Liver (tissue), 7 donors: ENCODE measurements at regions not wholly inside any gene's neighbourhood (a gene's known extent, or its start where the extent isn't known, plus 50 kb on each side); places are given as distances from the start of the nearest gene placed in this dataset. TPM values are rescaled to one million over a fixed set of nuclear protein-coding genes. Genes with fewer than 3 reads are reported as not detected.

ENCODE experiments used
- DNase-seq: peaks from one replicate; pipeline ENCODE4 v3.0.0-alpha.2; 2017; ENCODE audit warnings: low spot score
- H3K27ac ChIP-seq, 2 donors: one replicate each; pipeline ENCODE4 v1.7.0; 2013; ENCODE audit warnings: inconsistent platforms in 2 of 2, low read length in 2 of 2, control low read depth in 1 of 2, low read depth in 1 of 2, mild to moderate bottlenecking in 1 of 2
- H3K27me3 ChIP-seq, 4 donors: one replicate each; pipeline versions ENCODE4 v1.6.1 to v1.7.0; 2013; ENCODE audit warnings: low read length in 3 of 4, inconsistent platforms in 1 of 4, mild to moderate bottlenecking in 1 of 4, moderate library complexity in 1 of 4; ENCODE audit not compliant: control insufficient read depth in 4 of 4, insufficient read depth in 4 of 4
- H3K36me3 ChIP-seq, 4 donors: one replicate each; pipeline versions ENCODE4 v1.6.1 to v1.7.0; 2013; ENCODE audit warnings: low read length in 3 of 4, mild to moderate bottlenecking in 3 of 4, low read depth in 1 of 4, moderate library complexity in 1 of 4; ENCODE audit not compliant: control insufficient read depth in 4 of 4, insufficient read depth in 3 of 4
- H3K4me1 ChIP-seq, 4 donors: one replicate each; pipeline versions ENCODE4 v1.6.1 to v1.7.0; 2013; ENCODE audit warnings: low read length in 3 of 4, mild to moderate bottlenecking in 3 of 4, moderate library complexity in 1 of 4; ENCODE audit not compliant: control insufficient read depth in 4 of 4, insufficient read depth in 4 of 4
- H3K4me3 ChIP-seq, 3 donors: one replicate each; pipeline versions ENCODE4 v1.6.1 to v1.7.0; 2013; ENCODE audit warnings: low read length in 3 of 3, control low read depth in 1 of 3, low read depth in 1 of 3, mild to moderate bottlenecking in 1 of 3
- H3K9ac ChIP-seq, 2 donors: one replicate each; pipeline ENCODE4 v1.7.0; 2013; ENCODE audit warnings: low read length in 2 of 2, mild to moderate bottlenecking in 2 of 2, moderate library complexity in 2 of 2, control low read depth in 1 of 2, low read depth in 1 of 2
- H3K9me3 ChIP-seq, 4 donors: one replicate each; pipeline versions ENCODE4 v1.6.1 to v1.7.0; 2013; ENCODE audit warnings: low read length in 3 of 4; ENCODE audit not compliant: control insufficient read depth in 4 of 4
- EGR1 ChIP-seq, 2 donors: IDR thresholded peaks; 2 replicates each; pipeline ENCODE4 v1.6.1; 2016 to 2018; ENCODE audit warnings: antibody characterized with exemption in 2 of 2, low read depth in 2 of 2
- FOXA1 ChIP-seq: IDR thresholded peaks from 2 replicates; pipeline ENCODE4 v1.6.1; 2016; ENCODE audit warnings: antibody characterized with exemption
- FOXA2 ChIP-seq: IDR thresholded peaks from 2 replicates; pipeline ENCODE4 v1.6.1; 2016; ENCODE audit warnings: antibody characterized with exemption
- GABPA ChIP-seq, 2 donors: IDR thresholded peaks in 1 of 2; conservative IDR thresholded peaks in 1 of 2; 2 replicates each; pipeline ENCODE4 v1.6.1; 2016; ENCODE audit warnings: antibody characterized with exemption in 2 of 2, mild to moderate bottlenecking in 1 of 2, moderate library complexity in 1 of 2
- HNF4A ChIP-seq, 2 donors: conservative IDR thresholded peaks; 2 replicates each; pipeline ENCODE4 v1.6.1; 2016; ENCODE audit warnings: antibody characterized with exemption in 2 of 2, mild to moderate bottlenecking in 2 of 2
- HNF4G ChIP-seq: IDR thresholded peaks from 2 replicates; pipeline ENCODE4 v1.6.1; 2016; ENCODE audit warnings: antibody characterized with exemption
- JUND ChIP-seq, 2 donors: IDR thresholded peaks; 2 replicates each; pipeline ENCODE4 v1.6.1; 2016; ENCODE audit warnings: antibody characterized with exemption in 2 of 2
- NR2F2 ChIP-seq: IDR thresholded peaks from 2 replicates; pipeline ENCODE4 v1.6.1; 2016; ENCODE audit warnings: antibody characterized with exemption
- RAD21 ChIP-seq, 2 donors: IDR thresholded peaks; 2 replicates each; pipeline ENCODE4 v1.6.1; 2016; ENCODE audit warnings: antibody characterized with exemption in 2 of 2, mild to moderate bottlenecking in 2 of 2
- RXRA ChIP-seq, 2 donors: IDR thresholded peaks; 2 replicates each; pipeline ENCODE4 v1.6.1; 2017 to 2018; ENCODE audit warnings: antibody characterized with exemption in 2 of 2, mild to moderate bottlenecking in 1 of 2
- SP1 ChIP-seq: IDR thresholded peaks from 2 replicates; pipeline ENCODE4 v1.6.1; 2018; ENCODE audit warnings: antibody characterized with exemption, mild to moderate bottlenecking
- TAF1 ChIP-seq: conservative IDR thresholded peaks from 2 replicates; pipeline ENCODE4 v1.6.1; 2016; ENCODE audit warnings: antibody characterized with exemption, mild to moderate bottlenecking
- YY1 ChIP-seq: IDR thresholded peaks from 2 replicates; pipeline ENCODE4 v1.6.1; 2016; ENCODE audit warnings: antibody characterized with exemption, mild to moderate bottlenecking
- small RNA-seq: library from RNA; depleted of rRNA; stranded (forward); fragments of <200 nt; gene quantifications from one replicate; pipeline ENCODE3, GENCODE V24; 2014
- TF ChIP-seq, protein P1 (sequence below): IDR thresholded peaks from 2 replicates; pipeline ENCODE4 v1.6.1; 2016; ENCODE audit warnings: antibody characterized with exemption
- TF ChIP-seq, protein P2 (sequence below): IDR thresholded peaks from 2 replicates; pipeline ENCODE4 v1.6.1; 2016; ENCODE audit warnings: antibody characterized with exemption
- TF ChIP-seq, protein P3 (sequence below): IDR thresholded peaks from 2 replicates; pipeline ENCODE4 v1.6.1; 2016; ENCODE audit warnings: antibody characterized with exemption
- donor health status: healthy.
- donor health status: healthy.
- donor health status: healthy.

DNA sequence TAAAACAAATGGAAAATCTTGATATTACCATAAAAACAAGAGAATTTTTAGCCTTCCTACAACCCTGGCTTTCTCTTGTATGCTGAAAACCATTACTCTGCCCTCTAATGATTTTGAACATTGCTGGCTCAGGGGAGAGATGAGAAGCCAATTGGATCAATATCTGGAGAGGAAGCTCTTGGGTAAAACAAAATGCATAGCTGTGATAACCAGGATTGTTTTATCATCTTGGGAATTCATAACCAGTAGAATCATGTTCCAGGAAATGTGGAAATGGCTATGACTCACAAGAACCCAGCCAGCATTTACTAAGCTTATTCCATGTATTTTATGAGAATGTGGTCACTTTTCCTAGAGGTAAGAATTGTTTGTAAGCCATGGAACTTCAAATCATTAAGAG lies 51.1 kb upstream of the CTNND2 start:
- no peak overlapping the region for H3K27ac ChIP-seq
- no peak for TF ChIP-seq RXRA (IDR thresholded peaks at IDR 0.05)
- TF ChIP-seq RAD21 (IDR thresholded peaks at IDR 0.05) = no peak
- no peak for TF ChIP-seq TAF1
- TF ChIP-seq, protein P1, sequence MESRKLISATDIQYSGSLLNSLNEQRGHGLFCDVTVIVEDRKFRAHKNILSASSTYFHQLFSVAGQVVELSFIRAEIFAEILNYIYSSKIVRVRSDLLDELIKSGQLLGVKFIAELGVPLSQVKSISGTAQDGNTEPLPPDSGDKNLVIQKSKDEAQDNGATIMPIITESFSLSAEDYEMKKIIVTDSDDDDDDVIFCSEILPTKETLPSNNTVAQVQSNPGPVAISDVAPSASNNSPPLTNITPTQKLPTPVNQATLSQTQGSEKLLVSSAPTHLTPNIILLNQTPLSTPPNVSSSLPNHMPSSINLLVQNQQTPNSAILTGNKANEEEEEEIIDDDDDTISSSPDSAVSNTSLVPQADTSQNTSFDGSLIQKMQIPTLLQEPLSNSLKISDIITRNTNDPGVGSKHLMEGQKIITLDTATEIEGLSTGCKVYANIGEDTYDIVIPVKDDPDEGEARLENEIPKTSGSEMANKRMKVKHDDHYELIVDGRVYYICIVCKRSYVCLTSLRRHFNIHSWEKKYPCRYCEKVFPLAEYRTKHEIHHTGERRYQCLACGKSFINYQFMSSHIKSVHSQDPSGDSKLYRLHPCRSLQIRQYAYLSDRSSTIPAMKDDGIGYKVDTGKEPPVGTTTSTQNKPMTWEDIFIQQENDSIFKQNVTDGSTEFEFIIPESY = no peak
- TF ChIP-seq HNF4A (conservative IDR thresholded peaks at IDR 0.05) = no peak
- TF ChIP-seq EGR1 (IDR thresholded peaks at IDR 0.05; ENCODE audit: low read depth in 2 of 2) = no peak
- TF ChIP-seq FOXA1 = no peak
- TF ChIP-seq HNF4G = no peak
- no peak for TF ChIP-seq NR2F2
- TF ChIP-seq GABPA (IDR thresholded peaks at IDR 0.05 in 1 of 2, conservative IDR thresholded peaks at IDR 0.05 in 1 of 2) = no peak
- no peak for TF ChIP-seq SP1
- no peak for TF ChIP-seq JUND (IDR thresholded peaks at IDR 0.05)
- TF ChIP-seq FOXA2 = no peak
- TF ChIP-seq, protein P2, sequence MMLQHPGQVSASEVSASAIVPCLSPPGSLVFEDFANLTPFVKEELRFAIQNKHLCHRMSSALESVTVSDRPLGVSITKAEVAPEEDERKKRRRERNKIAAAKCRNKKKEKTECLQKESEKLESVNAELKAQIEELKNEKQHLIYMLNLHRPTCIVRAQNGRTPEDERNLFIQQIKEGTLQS = no peak
- no peak for TF ChIP-seq YY1
- TF ChIP-seq, protein P3, sequence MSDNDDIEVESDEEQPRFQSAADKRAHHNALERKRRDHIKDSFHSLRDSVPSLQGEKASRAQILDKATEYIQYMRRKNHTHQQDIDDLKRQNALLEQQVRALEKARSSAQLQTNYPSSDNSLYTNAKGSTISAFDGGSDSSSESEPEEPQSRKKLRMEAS = no peak

More for the DNA sequence above, 51.1 kb upstream of the CTNND2 start:
- Histone ChIP-seq H3K4me3 (no peak overlapping the region), H3K4me1 (no peaks in the 10 kb centered on the region), H3K27me3 (no peaks in the 10 kb centered on the region), H3K9me3 (no peaks in the 10 kb centered on the region), H3K36me3 (no peaks in the 10 kb centered on the region), H3K9ac (no peak overlapping the region)
- DNase-seq = no peak

Small RNA genes lying in the stretch of these regions (small RNA-seq; reads per million reads assigned to genes)
- not detected for gene RNU6-679P
